NB4 (cell line): ENCODE measurements at regions not wholly inside any gene's neighbourhood (a gene's known extent, or its start where the extent isn't known, plus 50 kb on each side); places are given as distances from the start of the nearest gene placed in this dataset.

Source experiments
- DNase-seq: peaks from one replicate; pipeline ENCODE4 v3.0.0; 2010; ENCODE audit warnings: low read depth
- H3K4me3 ChIP-seq: one replicate; pipeline ENCODE4 v1.5.1; 2011; ENCODE audit warnings: mild to moderate bottlenecking, low read depth, low read length, moderate library complexity
- MAX ChIP-seq: IDR thresholded peaks from 2 replicates; pipeline ENCODE4 v1.6.1; 2011; ENCODE audit warnings: low read depth, low read length
- MYC ChIP-seq: IDR thresholded peaks from 2 replicates; pipeline ENCODE4 v1.6.1; 2011; ENCODE audit warnings: low read depth, low read length
- POLR2A ChIP-seq: IDR thresholded peaks from 2 replicates; pipeline ENCODE4 v1.6.1; 2011; ENCODE audit warnings: mild to moderate bottlenecking; ENCODE audit not compliant: insufficient read length; ENCODE audit errors: extremely low read depth
- TF ChIP-seq, protein P1 (sequence below): IDR thresholded peaks from one replicate; pipeline ENCODE4 v1.5.1; 2012; ENCODE audit warnings: low read depth, low read length

DNA sequence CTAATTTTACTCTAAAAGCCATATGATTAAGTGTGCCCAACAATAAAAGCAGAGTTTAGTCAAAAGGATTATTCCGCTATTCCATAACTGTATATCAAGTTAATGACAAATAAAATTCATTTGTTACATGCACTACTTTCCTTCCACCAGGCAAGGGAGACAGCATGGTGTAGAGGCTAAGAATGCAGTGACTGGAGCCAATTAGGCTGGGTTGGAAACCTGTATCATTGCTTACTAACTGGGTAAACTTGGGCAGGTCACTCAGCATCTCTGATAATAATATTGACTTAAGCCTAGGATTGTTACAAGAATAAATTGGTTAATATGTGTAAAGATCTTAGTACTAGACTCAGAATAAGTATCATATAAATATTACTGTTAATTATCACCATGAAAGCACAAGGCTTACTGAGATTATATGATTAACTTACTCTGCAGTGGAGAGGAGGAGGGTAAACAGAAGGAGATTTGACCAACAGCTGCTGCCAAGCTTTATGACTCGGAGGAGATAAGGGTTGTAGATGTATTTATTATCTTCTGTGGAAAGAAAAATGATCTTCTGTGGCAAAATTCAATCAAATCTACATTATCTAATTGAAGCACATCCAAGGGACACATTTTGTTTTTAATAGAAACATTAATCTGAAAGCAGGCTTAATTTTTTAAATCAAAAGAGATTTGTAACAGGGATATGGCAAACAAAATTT, 1459.9 kb downstream of the GRIK2 start:
- H3K4me3 ChIP-seq, result no peak overlapping the region
- no peak for TF ChIP-seq POLR2A
- TF ChIP-seq, protein P1, sequence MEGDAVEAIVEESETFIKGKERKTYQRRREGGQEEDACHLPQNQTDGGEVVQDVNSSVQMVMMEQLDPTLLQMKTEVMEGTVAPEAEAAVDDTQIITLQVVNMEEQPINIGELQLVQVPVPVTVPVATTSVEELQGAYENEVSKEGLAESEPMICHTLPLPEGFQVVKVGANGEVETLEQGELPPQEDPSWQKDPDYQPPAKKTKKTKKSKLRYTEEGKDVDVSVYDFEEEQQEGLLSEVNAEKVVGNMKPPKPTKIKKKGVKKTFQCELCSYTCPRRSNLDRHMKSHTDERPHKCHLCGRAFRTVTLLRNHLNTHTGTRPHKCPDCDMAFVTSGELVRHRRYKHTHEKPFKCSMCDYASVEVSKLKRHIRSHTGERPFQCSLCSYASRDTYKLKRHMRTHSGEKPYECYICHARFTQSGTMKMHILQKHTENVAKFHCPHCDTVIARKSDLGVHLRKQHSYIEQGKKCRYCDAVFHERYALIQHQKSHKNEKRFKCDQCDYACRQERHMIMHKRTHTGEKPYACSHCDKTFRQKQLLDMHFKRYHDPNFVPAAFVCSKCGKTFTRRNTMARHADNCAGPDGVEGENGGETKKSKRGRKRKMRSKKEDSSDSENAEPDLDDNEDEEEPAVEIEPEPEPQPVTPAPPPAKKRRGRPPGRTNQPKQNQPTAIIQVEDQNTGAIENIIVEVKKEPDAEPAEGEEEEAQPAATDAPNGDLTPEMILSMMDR, result no peak
- no peak for TF ChIP-seq MAX
- no peak for TF ChIP-seq MYC
- no peak for DNase-seq

DNA sequence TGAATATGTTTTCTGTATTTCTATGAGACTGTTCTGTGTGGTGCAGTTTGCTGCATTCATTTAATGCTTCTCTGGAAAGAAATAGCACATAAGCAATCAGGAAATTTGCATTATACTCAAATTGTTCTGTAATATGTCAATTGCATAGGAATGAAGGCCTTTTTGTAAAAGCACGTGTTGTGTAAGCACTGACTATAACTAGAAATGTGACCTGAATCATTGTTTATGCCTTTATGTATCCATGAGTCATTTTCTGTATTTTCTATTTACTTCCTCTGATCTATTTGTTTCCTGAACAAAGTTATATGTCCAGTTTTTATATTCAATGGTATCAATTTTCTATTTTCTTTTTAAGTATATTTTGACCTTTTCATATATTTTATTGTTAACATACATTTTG, 1455.3 kb downstream of the GRIK2 start:
- TF ChIP-seq MYC (no peak), POLR2A (no peak), MAX (no peak)
- TF ChIP-seq, protein P1, result no peak
- no peak for DNase-seq
- no peak overlapping the region for H3K4me3 ChIP-seq

DNA sequence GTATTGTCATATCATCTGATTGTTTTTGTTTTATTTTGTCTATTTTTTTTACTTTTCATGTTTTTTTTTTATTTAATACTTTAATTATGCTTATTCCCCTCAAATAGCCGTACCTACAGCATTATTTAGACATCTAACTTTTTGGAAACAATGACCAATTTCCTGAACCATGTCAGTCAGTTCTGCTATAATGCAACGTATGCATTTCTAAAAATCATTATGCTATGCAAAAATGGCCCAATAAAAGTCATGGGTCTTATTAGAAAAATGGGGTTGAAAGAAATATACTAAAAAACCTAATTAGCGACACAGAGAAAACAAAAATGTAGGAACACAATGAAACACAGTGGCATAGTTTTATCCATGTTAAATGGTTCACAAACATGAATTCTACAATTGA, 1454.7 kb downstream of the GRIK2 start:
- no peak for DNase-seq
- TF ChIP-seq, protein P1, result no peak
- TF ChIP-seq MAX (no peak), MYC (no peak), POLR2A (no peak)

GRCh38 chr6:102841060-102841459, 1447.6 kb downstream of the GRIK2 start:
- TF ChIP-seq MAX, result no peak
- no peak for TF ChIP-seq MYC
- TF ChIP-seq, protein P1, result no peak
- no peak for TF ChIP-seq POLR2A
- DNase-seq, result no peak
- no peak overlapping the region for H3K4me3 ChIP-seq

More for the DNA sequence above, 1454.7 kb downstream of the GRIK2 start:
- H3K4me3 ChIP-seq, result no peak overlapping the region

GRCh38 chr6:102832021-102832420, 1438.5 kb downstream of the GRIK2 start:
- DNase-seq, result no peak
- no peak overlapping the region for H3K4me3 ChIP-seq
- TF ChIP-seq MYC (no peak), MAX (no peak)
- TF ChIP-seq, protein P1, result no peak

DNA sequence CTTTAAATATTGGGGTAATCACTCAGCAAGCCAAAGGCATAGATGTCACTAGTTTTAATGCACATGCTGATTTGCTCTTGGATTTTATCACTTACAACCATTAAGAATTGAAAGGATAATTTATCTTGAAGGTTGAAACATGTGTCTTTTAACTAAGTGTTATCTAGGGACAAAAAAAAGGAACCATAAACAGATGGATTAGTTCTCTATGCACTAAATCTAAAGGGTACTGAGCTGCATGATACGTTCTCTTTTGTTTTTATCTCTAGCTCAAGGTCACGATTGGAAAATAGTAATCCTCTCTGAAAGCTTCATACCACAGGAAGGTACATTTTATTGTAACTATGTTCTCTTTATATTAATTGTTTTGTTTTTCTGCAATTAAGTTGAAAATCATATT, 1426.6 kb downstream of the GRIK2 start:
- TF ChIP-seq MYC, result no peak
- TF ChIP-seq, protein P1, result no peak
- no peak for TF ChIP-seq POLR2A
- TF ChIP-seq MAX, result no peak

More for the DNA sequence above, 1426.6 kb downstream of the GRIK2 start:
- no peak overlapping the region for H3K4me3 ChIP-seq
- no peak for DNase-seq
